Activated T-cell treated with anti-CD3 and anti-CD28 coated beads, Interleukin-2, amount 50 U/mL, for 24 hours (primary cell): ENCODE measurements at regions not wholly inside any gene's neighbourhood (a gene's known extent, or its start where the extent isn't known, plus 50 kb on each side); places are given as distances from the start of the nearest gene placed in this dataset.

Source experiments
- DNase-seq: peaks from one replicate; pipeline ENCODE4 v3.0.0-alpha.2; 2020
- H3K27ac Mint-ChIP-seq: 2 replicates; pipeline ENCODE4 v1.8.0; 2020; ENCODE audit warnings: mild to moderate bottlenecking, mixed read lengths
- H3K27me3 Mint-ChIP-seq: 2 replicates; pipeline ENCODE4 v1.8.0; 2020; ENCODE audit warnings: mixed read lengths
- H3K36me3 Mint-ChIP-seq: 2 replicates; pipeline ENCODE4 v1.8.0; 2020; ENCODE audit warnings: low read depth, mixed read lengths
- H3K4me1 Mint-ChIP-seq: 2 replicates; pipeline ENCODE4 v1.8.0; 2020; ENCODE audit warnings: low read depth, mixed read lengths
- H3K4me3 Mint-ChIP-seq: 2 replicates; pipeline ENCODE4 v1.8.0; 2020; ENCODE audit warnings: mild to moderate bottlenecking, moderate library complexity, mixed read lengths
- H3K9me3 Mint-ChIP-seq: 2 replicates; pipeline ENCODE4 v1.8.0; 2020; ENCODE audit warnings: mixed read lengths

DNA sequence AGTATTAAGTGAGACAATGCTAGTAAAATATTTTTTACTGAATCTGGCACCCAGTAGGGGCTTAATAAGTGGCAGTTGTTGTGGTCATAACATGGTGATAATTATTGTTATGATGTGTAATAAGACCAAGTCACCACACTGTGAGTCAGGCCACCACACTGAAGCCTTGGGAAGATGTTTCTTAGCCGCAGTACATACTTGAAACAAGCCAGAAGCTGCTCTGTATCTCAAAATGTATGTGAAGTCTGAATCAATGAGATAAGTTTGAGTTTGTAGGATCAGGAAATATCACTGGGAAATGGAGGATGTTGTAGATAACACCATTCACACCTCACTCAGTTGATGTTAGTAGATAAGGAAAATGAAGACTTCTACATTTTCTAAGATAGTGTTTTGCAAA is 51.3 kb upstream of the PTPN3 start:
- Mint-ChIP-seq H3K4me1 (no peaks in the 10 kb centered on the region), H3K27me3 (peaks cover 5% of the 10 kb centered on the region), H3K9me3 (peaks cover 9% of the 10 kb centered on the region), H3K4me3 (no peak overlapping the region), H3K36me3 (no peaks in the 10 kb centered on the region), H3K27ac (no peak overlapping the region)
- DNase-seq: no peak

DNA sequence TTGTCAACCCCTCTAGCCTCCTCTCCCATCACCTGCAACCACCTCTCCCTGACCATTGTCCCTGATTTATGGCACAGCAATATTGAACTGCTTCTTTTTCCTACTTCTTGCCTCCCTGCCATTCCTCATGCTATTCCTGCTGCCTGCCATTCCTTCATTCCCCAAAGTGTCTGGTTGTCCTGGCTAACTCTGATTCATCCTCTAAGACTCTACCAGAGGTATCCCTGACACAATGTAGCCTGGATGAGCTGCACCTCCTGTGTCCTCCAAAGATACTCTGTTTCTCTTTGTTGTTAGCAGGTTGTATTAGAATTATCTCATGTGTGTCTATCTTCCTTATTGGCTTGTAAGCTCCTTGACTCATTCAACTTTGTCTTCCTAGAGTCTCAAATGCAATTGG is 53.5 kb upstream of the PTPN3 start:
- no peak overlapping the region for H3K4me3 Mint-ChIP-seq
- DNase-seq: no peak
- peaks cover 9% of the 10 kb centered on the region for H3K9me3 Mint-ChIP-seq
- no peaks in the 10 kb centered on the region for H3K36me3 Mint-ChIP-seq
- H3K27me3 Mint-ChIP-seq: peaks cover 7% of the 10 kb centered on the region
- H3K27ac Mint-ChIP-seq: no peak overlapping the region
- no peaks in the 10 kb centered on the region for H3K4me1 Mint-ChIP-seq

DNA sequence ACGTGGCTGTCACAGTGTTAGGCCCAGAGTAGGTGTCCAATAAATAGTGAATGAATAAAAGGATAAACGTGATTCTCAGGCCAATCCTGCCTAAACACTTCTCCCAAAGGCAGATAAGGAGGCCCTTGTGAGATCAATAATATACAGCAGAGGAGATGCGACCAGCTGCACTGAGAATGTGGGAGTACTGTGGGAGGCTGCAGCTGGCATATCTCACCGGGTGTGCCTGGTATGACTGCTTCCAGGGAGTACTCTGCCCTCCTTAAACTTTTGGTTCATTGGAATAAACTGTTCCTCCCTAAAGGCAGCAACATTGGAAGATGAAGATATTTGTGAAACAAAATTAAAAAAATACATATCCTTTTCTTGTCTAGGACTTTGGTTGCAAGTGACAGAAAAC is 57.1 kb upstream of the PTPN3 start:
- Mint-ChIP-seq H3K4me1 (no peaks in the 10 kb centered on the region), H3K27ac (no peak overlapping the region), H3K36me3 (no peaks in the 10 kb centered on the region), H3K4me3 (no peak overlapping the region), H3K27me3 (peaks cover 5% of the 10 kb centered on the region), H3K9me3 (no peaks in the 10 kb centered on the region)
- no peak for DNase-seq

DNA sequence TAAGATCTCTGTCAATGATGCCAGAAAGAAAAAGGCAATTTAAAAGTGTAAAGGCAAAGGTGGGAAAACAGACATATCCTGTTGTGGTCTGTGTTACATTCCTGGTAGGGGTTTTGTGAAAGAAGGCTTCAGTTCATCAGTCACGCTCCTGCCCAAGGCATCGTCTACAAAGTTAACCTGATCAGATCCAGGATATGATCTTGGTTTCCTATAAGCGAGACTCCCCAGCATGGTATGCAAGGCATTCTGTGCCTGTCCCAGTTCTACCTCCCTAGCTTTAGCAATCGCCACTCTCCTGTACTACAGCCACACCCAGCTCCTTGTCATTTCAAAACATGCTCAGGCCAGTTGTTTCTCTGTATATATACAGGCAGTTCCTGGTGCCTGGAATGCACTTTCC is 58.0 kb upstream of the PTPN3 start:
- H3K27ac Mint-ChIP-seq: no peak overlapping the region
- H3K36me3 Mint-ChIP-seq: no peaks in the 10 kb centered on the region
- H3K4me3 Mint-ChIP-seq: no peak overlapping the region
- peaks cover 7% of the 10 kb centered on the region for H3K27me3 Mint-ChIP-seq
- DNase-seq: no peak
- no peaks in the 10 kb centered on the region for H3K9me3 Mint-ChIP-seq
- H3K4me1 Mint-ChIP-seq: no peaks in the 10 kb centered on the region

DNA sequence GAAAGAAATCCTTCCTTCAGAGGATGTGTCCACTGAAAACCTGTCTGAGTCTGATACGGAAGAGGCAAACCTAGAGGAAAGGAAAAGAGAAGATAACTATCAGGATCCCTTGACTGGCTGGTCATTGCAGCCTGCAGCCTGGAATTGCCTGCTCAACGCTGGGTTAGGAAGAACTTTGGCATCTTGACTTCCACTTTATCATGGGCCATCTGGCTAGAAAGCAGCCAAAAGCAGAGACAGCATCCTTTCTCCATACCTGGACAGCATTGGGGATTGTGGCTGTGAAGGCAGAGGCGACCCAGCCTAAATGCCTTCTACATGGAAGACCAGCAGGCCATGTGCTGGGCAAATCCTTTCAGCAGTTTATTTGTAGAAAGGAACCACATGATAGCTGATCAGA is 58.7 kb upstream of the PTPN3 start:
- no peak overlapping the region for H3K4me3 Mint-ChIP-seq
- peaks cover 9% of the 10 kb centered on the region for H3K27me3 Mint-ChIP-seq
- DNase-seq: no peak
- H3K36me3 Mint-ChIP-seq: no peaks in the 10 kb centered on the region
- H3K9me3 Mint-ChIP-seq: no peaks in the 10 kb centered on the region
- no peak overlapping the region for H3K27ac Mint-ChIP-seq
- no peaks in the 10 kb centered on the region for H3K4me1 Mint-ChIP-seq

DNA sequence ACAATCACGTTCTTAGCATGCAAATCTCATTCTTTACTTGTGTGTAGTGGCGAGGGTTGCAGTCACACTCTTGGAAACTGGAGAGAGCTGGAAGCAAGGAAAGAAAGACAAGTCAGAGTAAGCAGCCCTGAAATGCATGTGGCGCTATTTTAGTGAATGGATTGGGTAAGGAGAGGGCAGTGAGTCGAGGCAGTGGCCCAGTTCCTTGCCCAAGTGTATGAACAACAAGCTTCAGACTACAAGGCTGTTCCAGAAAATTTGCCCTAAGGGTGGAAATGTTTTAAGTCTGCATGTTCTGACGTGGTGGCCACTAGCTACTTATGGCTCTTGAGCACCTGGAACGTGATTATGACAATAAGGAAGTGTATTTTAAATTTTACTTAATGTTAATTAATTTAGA is 59.4 kb upstream of the PTPN3 start:
- peaks cover 9% of the 10 kb centered on the region for H3K27me3 Mint-ChIP-seq
- H3K9me3 Mint-ChIP-seq: no peaks in the 10 kb centered on the region
- H3K27ac Mint-ChIP-seq: no peak overlapping the region
- H3K36me3 Mint-ChIP-seq: no peaks in the 10 kb centered on the region
- no peak overlapping the region for H3K4me3 Mint-ChIP-seq
- H3K4me1 Mint-ChIP-seq: no peaks in the 10 kb centered on the region
- no peak for DNase-seq

DNA sequence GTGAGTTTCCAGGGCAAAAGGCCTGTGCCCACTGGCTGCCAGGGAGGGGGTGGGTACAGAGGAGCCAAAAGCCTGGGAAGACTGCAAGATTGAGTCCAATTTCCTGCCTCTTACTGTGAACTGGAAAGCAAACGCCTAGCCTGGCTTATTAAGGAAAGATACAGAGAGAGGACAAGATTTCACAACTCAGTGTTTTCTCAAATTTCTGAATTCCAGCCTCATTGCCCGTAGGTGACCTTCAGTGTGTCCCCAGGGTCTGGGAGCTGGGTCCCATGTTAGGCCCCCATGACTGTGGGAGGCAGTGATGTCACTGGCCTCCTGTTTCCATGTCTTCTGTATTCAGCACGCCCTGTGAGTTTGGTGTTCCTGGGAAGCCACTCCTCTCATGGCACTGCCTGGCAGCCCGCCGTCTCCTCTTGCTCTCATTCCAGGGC is 60.6 kb upstream of the PTPN3 start:
- H3K4me1 Mint-ChIP-seq: no peaks in the 10 kb centered on the region
- H3K27ac Mint-ChIP-seq: no peak overlapping the region
- H3K36me3 Mint-ChIP-seq: no peaks in the 10 kb centered on the region
- no peak for DNase-seq
- no peaks in the 10 kb centered on the region for H3K9me3 Mint-ChIP-seq
- H3K27me3 Mint-ChIP-seq: peaks cover 9% of the 10 kb centered on the region
- H3K4me3 Mint-ChIP-seq: no peak overlapping the region

DNA sequence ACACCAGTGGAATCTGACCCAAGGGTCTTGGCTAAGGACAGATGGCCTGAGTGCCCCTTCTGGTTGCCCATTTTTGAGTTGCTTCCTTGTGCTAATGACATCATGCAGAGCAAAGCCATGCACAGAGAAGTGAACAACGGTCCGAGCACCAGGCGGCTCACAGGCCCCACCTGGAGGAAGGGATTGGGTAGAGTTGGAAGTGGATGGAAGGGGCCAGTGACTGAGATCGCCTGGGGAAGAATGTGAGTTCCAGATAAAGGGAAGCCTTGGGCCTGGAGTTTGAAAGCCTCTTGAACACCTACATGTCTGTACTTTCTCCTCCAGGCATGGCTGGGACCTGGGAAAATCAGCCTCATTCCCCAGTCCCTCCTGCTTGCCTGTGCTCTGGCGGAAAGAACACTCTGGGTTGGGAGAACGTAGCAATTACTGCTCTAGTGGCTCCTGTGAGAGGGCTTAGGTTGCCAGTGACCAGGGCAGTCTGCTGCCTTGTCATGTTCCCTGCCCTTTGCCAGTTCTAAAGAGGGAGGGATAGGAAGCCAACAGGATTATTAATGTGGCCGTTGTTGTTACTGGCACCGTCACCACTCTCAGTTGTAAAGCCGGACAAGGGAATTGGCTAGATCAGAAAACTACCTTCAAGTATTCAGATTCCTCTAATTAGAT is 62.5 kb upstream of the PTPN3 start:
- Mint-ChIP-seq H3K9me3 (no peaks in the 10 kb centered on the region), H3K4me3 (no peak overlapping the region), H3K27me3 (peaks cover 9% of the 10 kb centered on the region), H3K36me3 (no peaks in the 10 kb centered on the region), H3K4me1 (no peaks in the 10 kb centered on the region), H3K27ac (no peak overlapping the region)
- no peak for DNase-seq

DNA sequence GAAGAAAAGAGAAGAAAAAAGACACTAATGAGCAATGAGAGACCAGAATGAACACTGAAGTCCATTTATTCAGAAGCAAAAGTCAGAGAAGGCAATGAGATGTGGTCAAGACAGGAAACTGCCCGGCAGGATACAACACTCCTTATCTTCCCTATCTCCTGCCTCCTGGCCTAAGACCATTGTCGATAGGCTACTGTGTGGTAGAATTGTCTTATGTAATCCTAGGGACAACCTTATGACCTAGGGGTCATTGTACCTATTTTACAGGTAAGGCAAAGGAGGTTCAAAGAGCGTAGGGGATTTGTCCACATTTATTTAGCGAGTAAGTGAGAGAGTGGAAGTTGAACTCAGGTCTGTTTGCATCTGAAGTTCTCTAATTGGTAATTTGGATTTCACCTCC is 63.0 kb upstream of the PTPN3 start:
- DNase-seq: no peak
- H3K4me3 Mint-ChIP-seq: no peak overlapping the region
- no peak overlapping the region for H3K27ac Mint-ChIP-seq
- H3K9me3 Mint-ChIP-seq: no peaks in the 10 kb centered on the region
- no peaks in the 10 kb centered on the region for H3K36me3 Mint-ChIP-seq
- no peaks in the 10 kb centered on the region for H3K4me1 Mint-ChIP-seq
- H3K27me3 Mint-ChIP-seq: peaks cover 7% of the 10 kb centered on the region

DNA sequence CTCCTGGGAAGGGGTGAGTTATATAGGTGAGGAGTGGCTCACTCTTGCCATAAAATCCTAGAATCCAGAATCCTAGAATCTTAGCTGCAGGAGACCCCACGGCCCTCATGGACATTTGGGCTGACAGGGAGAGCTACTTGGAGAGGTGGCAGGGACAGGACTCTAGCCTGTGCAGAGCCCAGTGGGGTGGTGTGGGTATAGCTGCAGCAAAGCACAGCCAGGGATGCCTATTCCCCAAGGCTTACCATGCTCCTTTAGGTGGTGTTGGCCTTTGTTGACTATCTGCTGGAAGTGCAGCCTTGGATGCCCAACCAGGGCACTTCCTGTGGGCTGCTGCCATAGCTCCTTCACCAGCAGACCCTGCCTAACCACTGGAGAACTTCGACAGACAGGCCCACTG is 70.0 kb upstream of the PTPN3 start:
- Mint-ChIP-seq H3K36me3 (no peaks in the 10 kb centered on the region), H3K4me3 (no peak overlapping the region), H3K27ac (no peak overlapping the region), H3K4me1 (no peaks in the 10 kb centered on the region), H3K9me3 (no peaks in the 10 kb centered on the region), H3K27me3 (peaks cover 16% of the 10 kb centered on the region)
- no peak for DNase-seq

DNA sequence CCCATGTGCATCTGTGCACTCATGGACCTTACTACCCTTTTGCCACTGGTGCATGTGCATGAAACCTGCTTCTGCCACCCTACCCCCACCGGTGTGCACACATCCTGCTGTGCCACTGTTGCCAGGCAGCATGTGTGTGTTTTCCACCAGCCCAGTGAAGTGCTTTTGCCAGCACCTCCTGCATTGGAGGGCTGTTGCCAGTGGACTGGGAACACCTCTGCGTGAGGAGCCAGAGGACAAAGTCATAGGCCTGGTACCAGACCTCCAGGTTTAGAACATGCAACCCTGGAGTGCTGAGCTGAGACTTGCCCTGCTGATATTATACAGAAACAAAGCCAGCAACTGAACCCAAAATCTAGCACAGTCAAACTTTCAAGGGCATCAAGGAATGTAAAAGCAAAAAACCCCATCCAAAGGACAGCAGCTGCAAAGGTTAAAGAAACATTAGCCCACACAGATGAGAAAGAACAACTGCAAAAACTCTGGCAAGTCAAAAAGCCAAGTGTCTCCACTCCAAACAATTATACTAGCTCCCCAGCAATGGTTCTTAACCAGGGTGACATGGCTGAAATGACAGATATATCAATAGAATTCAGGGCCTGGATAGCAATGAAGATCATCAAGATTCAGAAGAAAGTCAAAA is 70.6 kb upstream of the PTPN3 start:
- Mint-ChIP-seq H3K9me3 (no peaks in the 10 kb centered on the region), H3K27me3 (peaks cover 16% of the 10 kb centered on the region), H3K4me1 (no peaks in the 10 kb centered on the region), H3K36me3 (no peaks in the 10 kb centered on the region), H3K27ac (no peak overlapping the region), H3K4me3 (no peak overlapping the region)
- DNase-seq: no peak

DNA sequence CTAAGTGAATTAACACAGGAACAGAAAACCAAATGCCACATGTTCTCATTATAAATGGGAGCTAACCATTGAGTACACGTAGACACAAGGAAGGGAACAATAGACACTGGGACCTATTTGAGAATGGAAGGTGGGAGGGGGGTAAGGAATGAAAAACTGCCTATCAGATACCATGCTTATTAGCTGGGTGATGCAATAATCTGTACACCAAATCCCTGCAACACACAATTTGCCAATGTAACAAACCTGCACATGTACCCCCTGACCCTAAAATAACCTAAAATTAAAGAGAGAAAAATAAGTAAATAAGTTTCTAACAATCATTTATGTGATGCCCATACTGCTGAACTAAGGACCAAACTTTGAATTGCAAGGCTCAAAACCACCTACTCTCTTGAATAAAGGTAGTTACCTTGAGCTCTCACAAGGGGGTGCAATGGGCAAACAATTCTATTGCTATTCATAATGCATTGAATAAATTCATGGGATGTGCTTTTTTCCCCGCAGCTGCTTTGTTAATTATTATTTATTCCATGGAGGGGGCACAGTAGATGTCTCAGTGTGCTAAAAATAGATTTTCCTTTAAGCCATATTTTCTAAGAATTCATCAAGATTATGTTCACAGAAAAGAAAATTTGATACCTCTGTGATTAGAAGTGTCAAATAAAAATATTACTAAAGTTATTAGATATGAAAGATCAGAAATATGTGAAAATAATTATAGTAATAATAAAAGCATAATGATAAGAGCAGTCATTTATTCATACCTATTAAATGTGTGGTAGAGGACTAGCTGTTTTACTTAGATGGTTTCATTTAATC is 76.2 kb upstream of the PTPN3 start:
- DNase-seq: no peak
- Mint-ChIP-seq H3K27me3 (peaks cover 4% of the 10 kb centered on the region), H3K4me1 (no peaks in the 10 kb centered on the region), H3K36me3 (no peaks in the 10 kb centered on the region), H3K4me3 (no peak overlapping the region), H3K9me3 (no peaks in the 10 kb centered on the region), H3K27ac (no peak overlapping the region)

DNA sequence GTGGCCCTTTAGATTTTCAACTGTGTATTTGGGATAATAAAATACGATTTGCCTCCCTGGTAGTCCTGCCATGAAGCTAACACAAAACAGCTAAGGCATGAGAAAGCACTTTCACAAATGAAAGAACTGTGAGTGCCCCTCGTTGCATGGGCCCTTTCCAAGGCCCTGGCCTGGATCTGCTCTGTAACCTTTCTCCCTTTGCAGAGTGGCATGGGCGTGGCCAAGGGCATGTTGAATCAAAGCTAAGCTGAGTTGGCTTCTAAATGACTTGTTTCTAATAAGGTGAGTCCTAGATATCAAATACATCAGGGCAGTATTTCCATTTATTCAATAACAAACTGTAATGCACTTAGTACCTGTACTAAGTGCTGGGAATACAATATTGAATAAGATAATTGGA is 78.7 kb upstream of the PTPN3 start:
- no peaks in the 10 kb centered on the region for H3K9me3 Mint-ChIP-seq
- no peak overlapping the region for H3K4me3 Mint-ChIP-seq
- no peaks in the 10 kb centered on the region for H3K27me3 Mint-ChIP-seq

DNA sequence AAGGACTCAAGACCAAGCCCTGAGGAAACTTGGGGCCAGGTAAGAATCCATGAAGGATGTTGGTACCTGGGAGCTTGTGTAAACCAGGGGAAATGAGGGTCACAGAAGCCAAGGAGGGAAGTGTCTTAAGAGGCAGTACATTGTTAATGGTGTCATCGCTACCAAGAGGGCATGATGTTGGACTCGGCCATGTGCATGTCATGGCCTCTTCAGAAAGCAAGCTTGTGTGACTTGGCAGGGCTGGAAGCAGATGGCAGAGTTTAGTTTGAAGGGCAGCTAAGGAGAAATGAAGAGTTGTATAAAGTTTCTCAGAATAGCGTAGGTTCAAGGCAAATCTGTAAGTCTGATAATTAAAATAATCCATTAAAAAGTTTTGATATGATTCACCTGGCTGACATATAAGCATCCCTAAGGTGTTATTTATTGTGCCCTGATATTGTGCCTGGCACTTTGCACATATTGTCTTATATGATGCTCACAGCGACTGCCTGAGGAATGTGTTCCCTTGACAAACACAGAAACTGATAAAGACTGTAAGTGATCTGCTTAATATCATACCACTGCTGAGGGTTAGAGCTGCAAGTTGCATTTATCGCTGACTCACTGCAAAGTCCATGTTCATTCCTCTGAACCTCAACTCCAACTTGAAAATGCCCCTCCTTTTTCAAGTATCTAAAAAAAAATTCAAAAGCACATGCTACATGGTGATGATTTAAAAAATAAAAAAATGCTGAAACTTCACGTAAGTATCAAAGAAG is 81.3 kb upstream of the PTPN3 start:
- no peaks in the 10 kb centered on the region for H3K9me3 Mint-ChIP-seq
- H3K27me3 Mint-ChIP-seq: no peaks in the 10 kb centered on the region
- no peaks in the 10 kb centered on the region for H3K36me3 Mint-ChIP-seq

More for the DNA sequence above, 78.7 kb upstream of the PTPN3 start:
- H3K4me1 Mint-ChIP-seq: no peaks in the 10 kb centered on the region
- no peak overlapping the region for H3K27ac Mint-ChIP-seq
- H3K36me3 Mint-ChIP-seq: no peaks in the 10 kb centered on the region
- no peak for DNase-seq

More for the DNA sequence above, 81.3 kb upstream of the PTPN3 start:
- H3K4me1 Mint-ChIP-seq: no peaks in the 10 kb centered on the region
- H3K27ac Mint-ChIP-seq: no peak overlapping the region
- H3K4me3 Mint-ChIP-seq: no peak overlapping the region
- DNase-seq: no peak
